DMS 273 (cell line): ENCODE measurements at regions not wholly inside any gene's neighbourhood (a gene's known extent, or its start where the extent isn't known, plus 50 kb on each side); places are given as distances from the start of the nearest gene placed in this dataset.

Experiments
- DNase-seq: peaks from one replicate; lab custom pipeline; 2025; ENCODE audit not compliant: unreplicated experiment; lab: John Stamatoyannopoulos, UW

DNA sequence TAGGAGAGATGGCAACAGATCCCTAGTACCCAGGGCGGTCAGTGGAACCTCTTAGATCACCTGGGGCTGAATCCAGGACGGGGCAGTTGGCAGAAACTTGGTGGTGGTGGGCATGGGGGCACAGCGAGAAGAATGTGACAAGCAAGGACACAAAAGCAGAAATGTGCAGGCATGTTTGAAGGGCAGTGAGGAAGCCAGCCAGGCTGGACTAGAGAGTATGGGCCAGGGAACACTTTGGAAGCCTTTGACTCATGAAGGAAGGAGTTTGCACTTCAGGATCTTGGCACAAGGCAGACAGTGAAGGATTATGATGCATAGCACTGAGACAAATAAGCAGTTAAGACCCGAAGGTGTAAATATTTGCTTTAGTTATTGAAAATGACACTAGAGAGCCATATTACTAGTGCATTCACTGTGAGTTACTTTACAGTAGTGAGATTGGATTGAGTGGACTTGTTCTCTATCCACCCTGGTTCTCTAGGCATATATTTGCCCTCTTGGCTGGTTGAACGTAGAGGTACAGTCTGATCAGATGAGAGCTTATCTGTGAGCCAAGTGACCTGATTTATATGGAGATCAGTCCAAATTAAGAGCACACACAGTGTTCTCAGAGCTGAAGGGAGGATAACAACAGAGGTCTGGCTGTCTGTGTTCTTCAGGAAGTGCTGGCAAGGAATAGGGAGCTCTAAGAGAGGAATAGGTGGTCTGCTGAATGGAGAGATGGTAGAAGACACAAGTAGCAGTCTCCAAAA, 210.4 kb downstream of the SNX19 start:
- no peak for DNase-seq

DNA sequence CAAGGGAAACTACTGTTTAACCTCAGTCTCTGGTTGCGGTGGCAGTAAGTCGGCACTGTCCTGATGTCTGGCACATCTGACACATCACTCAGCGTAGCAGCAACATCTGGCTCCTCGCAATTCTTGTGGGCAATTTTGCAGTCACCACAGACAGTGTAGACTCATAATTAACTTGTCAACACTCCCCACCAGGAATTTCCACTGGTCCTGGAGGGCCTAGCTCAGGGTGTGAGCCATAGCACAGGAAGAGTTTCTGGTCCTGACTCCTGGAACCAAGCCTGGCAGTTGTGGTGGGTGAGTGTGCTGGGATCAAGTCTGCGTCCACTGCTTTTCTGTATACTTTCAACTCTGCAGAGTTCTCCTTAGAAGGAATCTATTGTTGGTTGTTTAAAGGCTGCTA, 209.7 kb downstream of the SNX19 start:
- no peak for DNase-seq

DNA sequence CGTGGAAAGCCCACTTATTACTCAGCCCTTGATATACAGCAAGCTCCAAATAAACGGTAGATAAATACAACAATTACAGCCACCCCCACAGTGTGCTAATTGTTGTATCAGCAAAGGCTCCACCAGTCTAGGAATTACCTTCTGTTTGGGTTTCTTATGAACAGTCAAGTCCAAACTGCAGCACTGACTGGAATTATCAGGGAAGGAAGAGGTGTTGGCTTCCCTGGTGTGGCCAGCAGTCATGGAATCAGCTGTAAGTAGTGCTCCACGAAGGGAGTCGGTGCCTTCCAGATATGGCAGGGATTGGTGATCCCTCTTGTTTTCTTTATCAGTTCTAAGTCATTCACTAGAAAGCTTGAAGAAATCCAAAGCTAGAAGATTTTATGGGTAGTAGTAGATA, 209.1 kb downstream of the SNX19 start:
- DNase-seq, result no peak

DNA sequence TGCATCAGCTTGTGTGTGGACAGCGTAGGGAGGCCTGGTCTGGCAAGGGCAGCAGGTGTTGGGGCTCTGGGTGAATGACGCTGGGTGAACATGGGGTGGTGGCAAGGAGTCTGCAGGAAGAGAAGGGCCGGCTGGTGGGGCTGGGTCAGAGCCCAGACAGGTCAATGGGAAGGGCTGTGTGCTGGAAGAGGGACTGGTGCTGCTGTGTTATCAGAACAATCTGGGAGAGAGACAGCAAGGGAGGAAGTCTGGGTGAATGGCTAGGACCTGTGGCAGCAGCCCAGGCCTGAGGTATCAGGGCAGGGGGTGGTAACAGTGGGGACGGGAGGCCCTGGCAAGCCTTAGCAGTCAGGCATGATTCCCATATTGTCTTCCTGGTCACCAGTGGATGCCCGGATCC, 206.7 kb downstream of the SNX19 start:
- DNase-seq, result no peak

DNA sequence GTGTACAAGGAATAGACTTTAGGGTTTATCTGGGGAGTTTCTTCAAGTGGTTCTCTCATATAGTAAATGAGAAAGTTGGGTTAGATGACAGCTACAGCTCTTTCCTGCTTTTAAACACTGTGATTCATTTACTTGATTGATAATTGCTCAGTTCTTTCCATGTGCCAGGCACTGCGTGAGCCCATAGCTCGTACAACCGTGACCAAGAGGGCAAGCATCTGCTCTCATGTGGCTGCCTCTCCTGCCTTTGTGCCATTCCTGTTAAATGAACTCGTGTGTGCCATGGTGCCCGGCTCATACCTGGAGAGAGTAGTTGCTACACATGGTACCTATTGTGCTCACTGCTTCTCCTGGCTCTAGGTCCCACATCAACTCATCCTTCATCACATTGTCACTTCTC, 206.3 kb downstream of the SNX19 start:
- DNase-seq, result no peak

DNA sequence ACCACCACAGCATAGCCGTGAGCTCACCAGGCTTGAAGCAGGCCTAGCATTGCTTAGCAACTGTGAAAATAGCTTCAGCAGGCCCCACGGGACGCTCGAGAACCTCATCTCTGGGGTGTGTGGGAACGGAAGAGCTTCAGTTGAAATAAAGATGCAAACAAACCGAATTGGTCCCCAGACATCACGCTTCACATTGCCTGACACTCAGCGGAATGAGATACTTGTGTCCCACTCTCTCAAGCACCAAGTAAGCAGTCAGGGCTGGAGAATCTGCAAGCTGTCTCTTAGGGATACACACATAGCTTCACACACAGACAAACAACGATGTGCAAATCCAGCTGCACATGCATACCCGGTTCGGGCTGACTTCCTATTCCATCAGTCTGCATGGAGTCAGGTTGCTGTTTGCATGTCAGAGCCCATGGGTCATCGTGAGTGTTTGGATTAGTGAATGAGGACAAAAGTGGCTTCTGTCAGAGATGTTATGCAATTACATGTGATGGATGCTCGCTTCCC, 205.7 kb downstream of the SNX19 start:
- no peak for DNase-seq

DNA sequence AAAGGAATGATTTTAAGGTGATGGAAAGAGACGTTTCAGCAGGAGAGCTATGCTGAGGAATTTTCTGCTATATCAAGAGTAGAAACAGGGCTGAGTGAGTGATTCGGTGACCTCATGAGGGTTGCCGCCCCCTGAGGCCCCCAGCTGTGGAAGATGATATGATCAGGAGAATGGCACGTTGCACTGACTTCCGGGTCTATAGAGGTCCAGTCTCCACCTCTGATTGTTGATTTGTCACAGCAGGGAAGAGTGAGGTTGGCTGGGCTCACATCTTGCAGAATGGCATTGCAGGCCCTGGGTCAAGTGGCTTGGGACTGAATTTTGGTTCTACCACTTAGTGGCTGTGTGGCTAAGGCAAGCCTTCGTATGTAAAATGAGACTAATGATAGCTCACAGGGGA, 205.1 kb downstream of the SNX19 start:
- no peak for DNase-seq

DNA sequence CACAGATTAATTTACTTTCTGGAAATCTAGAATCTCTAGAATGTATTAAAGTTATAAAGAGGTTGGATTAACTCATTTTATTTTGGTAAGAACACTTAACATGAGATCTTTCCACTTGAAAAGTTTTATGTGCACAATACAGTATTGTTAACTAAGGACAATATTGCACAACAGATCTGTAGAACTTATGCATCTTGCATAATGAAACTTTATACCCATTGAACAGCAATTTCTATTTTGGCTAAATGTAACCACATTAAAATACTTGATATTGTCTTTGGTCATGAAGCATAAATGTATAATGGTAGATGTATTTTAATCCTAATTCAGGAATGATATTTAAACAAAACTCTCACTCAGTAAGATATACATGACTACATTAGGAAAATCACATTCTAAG, 203.8 kb downstream of the SNX19 start:
- no peak for DNase-seq

DNA sequence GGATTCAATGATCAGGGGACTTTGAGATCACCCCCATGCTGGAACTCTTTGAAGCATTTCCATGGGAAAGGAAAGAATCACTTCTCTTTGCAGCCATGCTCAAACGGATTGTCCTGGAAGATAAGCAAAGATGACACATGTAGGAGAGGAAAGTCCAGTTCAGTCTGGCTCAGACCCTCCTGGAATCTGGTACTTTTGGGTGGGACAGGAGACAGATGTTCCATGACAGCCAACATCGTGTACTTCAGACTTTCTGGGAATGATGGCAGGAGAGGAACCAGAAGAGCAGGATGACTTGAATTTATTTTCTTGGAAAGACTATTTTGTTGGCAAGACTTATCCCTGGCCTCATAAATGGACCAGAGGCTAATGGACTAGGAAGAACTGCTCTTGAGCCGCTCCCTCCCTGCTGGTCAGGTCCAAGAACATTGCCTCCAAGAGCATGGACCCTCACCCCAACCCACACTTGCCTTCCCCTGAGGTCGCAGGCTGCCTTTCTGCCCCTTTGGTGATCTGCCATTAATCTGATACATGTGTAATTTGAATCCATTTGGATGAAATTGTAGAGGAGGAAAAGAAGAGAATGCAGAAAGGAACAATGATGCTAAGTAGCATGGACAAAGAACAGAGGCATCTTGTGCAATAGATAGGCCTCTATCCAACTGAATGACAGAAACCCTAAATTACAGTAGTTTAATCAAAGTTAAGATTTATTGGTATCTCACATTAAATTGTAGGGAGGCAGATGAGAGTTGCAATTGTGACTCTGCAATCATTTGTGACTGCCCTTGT, 201.0 kb downstream of the SNX19 start:
- no peak for DNase-seq

DNA sequence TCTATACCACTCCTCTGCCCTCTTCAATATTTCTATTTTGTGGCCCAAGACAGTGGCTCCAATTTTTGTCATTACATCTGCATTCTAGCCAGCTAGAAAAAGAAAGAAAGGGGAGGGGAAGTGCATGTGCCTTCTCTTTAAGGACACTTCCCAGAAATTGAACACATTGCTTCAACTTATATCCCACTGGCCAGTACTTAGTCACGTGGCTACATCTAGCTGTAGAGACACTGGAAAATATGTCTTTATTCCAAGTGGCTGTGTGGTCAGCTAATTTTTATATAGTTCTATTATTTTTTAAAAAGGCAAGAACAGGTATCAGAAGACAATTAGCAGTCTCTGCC, 200.4 kb downstream of the SNX19 start:
- no peak for DNase-seq

DNA sequence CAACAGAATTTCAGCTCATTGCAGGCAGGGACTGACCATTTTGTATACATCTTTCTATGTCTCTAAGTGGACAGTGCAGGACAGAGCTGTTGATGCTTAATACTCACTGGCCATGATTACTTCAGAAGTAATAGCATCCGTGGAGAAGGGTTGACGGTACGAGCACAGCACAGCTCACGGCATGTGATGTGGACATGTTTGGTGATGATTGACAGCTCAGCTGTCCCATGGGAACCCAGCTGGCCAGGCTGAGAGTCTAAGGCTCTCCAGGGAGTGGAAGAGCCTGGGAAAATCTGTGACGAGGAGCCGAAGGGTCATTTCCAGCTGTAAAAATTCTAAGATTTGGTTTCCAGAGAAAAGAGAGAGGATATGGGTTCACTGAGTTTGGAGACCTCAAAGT, 198.2 kb downstream of the SNX19 start:
- DNase-seq, result no peak

DNA sequence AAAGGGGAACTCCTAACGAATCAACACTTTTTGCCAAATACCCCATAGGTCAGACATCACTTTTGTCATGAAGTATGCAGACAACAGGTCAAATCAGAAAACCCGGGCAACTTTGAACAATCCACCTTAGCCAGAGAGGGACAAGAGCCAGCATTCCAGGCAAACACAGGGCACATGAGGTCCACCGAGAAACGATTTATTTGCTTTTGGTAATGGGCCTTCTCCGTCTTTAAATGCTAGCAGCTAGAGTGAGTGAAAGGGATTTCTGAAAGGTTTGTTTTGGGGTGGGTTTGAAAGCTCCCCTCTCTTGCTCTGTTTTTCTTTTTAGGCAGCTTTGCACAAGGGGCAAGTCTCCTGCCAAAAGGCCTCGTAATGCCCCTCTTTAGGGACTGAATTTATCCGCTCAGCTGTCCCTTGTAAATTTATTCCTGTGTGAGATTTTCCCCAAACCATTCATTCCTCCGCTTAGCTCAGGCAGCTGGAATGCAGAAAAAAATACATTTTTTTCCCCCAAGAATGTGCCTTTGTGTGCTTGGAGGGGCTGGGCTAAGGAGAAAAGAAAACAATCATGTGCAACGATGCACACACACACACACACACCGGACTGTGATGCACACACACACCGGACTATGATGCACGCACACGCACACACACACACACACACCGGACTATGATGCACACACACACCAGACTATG, 196.9 kb downstream of the SNX19 start:
- DNase-seq, result no peak

DNA sequence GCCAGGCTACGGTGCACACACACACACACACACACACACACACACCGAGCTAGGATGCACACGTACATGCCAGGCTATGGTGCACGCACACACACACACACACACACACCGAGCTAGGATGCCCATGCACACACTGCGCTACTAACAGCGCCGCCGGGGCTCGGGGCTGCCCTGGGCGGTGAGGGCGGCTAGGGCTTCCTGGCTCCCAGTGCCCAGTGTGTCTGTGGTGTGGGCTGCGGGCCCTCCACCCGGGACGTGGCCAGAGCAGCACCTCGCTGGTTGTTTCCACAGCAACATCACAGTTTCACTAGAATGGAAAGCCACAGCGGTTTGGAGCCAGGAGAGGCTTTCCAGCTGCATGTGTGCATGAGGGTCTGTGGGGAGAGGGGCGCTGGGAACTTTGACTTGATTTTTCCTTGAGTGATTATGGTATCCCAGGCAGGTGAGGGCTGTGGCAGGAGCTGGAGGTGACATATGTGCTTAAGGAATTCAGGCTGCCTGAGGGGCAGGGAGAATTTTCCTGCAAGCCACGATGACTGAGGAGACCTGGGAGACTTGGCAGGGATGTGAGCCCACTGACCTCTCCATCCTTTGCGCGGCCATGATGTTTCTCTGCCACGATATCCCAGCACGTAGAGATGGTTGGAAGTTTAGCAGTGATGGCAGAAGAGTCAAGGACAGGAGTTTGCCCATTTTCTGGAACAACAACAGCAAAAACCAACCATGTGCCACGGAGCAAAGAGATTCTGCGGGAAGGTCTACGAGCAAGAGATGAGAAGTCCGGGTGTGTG, 195.9 kb downstream of the SNX19 start:
- DNase-seq, result no peak

DNA sequence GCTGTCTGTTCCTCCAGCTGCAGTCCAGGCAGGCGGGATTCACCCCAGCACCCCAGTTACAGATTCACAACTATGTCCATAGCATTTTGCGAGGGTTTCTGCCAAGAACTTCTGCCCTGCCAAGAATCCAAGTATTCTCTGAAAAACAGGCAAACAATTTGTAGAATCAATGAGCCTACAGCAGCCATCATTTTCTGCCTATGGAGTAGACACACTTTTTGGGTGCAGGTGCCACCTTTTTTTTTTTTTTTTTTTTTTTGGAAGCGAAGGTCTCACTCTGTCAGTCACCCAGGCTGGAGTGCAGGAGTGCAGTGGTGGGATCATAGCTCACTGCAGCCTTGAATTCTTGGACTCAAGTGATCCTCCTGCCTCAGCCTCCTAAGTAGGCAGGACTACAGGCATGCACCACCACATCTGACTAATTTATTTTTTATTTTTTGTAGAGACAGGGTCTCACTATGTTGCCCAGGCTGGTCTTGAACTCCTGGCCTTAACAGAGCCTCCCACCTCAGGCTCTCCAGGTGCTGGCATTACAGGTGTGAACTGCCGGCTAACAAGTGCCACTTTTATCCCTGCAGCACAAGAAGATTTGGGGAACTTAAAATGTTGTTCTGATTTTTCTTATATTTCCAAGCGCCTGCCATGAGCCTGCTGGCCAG, 195.1 kb downstream of the SNX19 start:
- no peak for DNase-seq

DNA sequence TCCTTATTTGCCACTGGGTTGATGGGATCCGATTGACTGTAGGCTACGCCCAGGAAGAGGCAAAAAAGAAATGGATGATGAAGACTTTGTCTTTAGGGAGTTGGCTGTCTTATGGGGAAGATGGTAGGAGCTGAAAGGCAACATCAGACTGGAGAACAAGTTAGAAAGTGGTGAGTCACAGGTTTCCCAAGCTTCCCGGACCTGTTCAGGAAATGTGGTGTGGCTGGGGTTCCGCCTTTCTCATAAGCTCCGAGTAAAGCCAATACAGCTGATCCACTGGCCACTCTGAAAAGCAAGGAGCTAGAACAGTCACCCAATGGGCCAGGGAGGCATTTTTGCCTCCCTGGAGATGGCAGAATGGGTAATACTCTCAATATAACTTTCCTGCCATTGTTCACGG, 194.5 kb downstream of the SNX19 start:
- DNase-seq, result no peak

DNA sequence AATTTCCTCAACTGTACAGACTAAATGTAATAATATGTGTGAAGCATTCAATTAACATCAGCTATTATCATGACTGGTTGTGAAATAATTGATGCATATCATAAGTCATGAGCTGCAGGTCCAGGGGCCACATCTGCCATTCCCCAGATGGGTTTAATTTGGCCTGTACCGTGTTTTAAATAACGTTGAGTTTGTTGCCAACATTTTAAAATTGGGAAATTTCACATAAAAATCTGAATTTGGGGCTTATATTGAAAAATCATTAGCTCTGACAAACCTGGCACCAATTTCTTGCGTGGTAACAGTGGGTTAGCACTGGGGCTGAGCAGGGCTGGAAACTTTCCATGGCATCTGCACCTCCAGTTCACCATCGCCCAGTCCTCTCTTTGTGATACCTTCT, 193.9 kb downstream of the SNX19 start:
- no peak for DNase-seq

DNA sequence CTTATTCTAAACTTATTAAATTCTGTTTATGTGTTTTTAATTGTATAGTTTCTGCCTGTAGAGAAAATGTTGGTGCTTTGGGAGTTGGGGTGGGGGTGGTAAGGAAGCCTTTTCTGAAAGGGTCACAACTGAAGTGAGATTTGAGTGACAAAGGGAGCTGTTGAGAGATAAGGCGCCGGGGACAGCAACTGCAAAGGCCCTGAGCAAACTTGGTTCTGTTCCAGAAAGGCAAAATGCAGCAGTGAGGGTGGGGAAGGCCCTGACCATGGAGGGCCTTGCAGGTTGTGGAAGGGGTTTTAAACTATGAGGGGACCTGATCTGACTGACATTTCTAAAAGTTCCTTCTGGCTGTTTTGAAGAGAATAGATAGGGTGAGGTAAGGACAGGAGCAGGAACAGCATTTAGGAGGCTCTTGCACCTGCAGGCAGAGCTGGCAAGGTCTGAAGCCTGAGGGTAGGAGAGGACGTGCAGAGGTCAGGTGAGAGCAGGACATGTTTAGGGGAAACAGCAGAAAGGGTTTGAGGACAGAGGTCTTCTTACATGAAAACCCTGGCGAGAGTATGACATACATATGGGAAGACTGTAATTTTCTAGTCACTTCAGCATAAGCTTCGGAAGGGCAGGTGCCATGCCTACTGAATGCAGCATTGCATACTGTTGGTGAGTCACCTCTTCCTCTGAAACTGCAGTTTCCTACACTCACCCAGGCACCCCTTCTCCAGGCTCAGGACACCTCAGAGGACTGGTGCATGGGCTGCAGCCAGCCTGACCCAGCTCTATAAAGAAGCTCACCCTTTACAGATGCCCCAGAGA, 190.7 kb downstream of the SNX19 start:
- no peak for DNase-seq

DNA sequence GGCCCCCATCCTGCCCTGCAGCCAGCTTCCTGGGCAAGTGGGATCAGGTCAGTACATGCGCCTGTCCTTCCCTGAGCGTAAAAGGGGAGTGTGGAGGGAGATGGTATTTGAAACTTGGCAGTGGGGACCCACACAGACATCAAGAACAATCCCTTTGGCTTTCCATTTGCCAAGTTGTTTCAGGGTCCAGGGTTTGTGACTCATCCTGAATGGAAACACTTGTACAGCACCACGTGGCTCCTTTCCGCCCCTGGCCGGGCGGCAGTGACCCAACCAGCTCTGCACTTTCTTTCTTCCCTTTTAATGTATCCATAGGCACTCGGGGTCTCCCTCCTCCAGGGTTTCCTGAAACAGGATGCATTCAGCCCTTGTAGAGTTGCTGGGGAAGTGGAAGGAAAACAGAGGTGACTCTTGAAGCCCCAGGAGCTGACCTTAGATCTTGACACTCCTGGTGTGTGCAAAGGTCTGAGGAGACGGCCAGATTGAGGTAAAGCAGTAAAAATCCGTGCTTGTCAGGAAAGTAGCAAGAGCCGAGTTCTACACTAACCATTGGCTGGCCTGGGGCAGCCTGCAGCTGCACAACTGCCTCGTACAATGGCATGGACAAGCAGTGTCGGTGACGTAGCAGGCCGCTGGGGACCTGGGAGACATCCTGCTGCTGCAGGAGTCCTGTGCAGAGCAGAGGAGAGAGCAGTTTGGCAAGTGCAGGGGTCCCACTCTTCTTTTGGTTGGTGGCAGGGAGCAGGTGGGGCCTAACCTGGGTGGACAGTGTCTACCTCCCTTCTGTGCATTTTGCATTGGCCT, 189.8 kb downstream of the SNX19 start:
- DNase-seq, result no peak
